SK-N-MC (cell line): ENCODE measurements at regions not wholly inside any gene's neighbourhood (a gene's known extent, or its start where the extent isn't known, plus 50 kb on each side); places are given as distances from the start of the nearest gene placed in this dataset.

Experiments used
- DNase-seq: peaks from one replicate; pipeline ENCODE4 v3.0.0-alpha.2; 2011; ENCODE audit warnings: low read depth, low spot score
- H3K27ac ChIP-seq: fragments of 200-600 bp; sonication (generic); 2 replicates; pipeline ENCODE4 v1.5.1; 2016; ENCODE audit warnings: mixed run types
- H3K36me3 ChIP-seq: fragments of 200-600 bp; sonication (generic); 2 replicates; pipeline ENCODE4 v1.6.1; 2017; ENCODE audit warnings: antibody characterized with exemption, low read length, mixed read lengths; ENCODE audit not compliant: insufficient read depth
- H3K4me3 ChIP-seq: fragments of 200-600 bp; sonication (generic); 2 replicates; pipeline ENCODE4 v1.5.1; 2016
- H3K9ac ChIP-seq: fragments of 200-600 bp; sonication (generic); 2 replicates; pipeline ENCODE4 v1.8.0; 2017; ENCODE audit warnings: mixed run types, mixed read lengths; ENCODE audit not compliant: insufficient read length
- H3K9me3 ChIP-seq: fragments of 200-600 bp; sonication (generic); 2 replicates; pipeline ENCODE4 v1.6.1; 2017; ENCODE audit warnings: low read depth, mild to moderate bottlenecking, antibody characterized with exemption, low read length, moderate library complexity, mixed read lengths
- EZH2 ChIP-seq: fragments of 200-600 bp; sonication (generic); IDR thresholded peaks from one replicate; pipeline ENCODE4 v1.6.1; 2017; ENCODE audit warnings: antibody characterized with exemption
- FOXP2 ChIP-seq: optimal IDR thresholded peaks from 2 replicates; pipeline ENCODE3; 2011; ENCODE audit warnings: mild to moderate bottlenecking, moderate library complexity; ENCODE audit not compliant: insufficient read depth; ENCODE audit errors: extremely low read length, control extremely low read depth
- POLR2AphosphoS5 ChIP-seq: IDR thresholded peaks from 2 replicates; pipeline ENCODE4 v1.6.1; 2012; ENCODE audit warnings: mild to moderate bottlenecking, low read depth, low read length, borderline replicate concordance

DNA sequence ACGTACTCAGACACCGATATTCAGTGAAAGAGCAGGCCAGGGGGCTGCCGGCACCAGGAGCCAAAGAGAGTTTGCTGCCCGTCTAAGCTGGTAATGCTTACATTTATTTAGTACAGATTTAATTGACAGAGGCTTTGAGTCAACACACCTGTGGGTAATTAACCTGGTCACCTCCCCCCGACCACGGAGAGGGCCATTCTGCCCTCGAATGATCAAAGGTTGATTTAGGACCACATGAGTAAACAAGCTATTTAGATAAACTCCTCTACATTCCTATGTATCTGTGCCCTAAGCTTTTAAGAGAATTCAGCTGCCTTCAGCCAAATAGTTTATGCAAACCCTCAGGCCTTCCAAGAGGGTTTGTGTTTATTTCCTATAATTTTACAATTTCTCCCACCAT lies 164.8 kb downstream of the IPMK start:
- H3K9me3 ChIP-seq, result no peaks in the 10 kb centered on the region
- DNase-seq, result no peak
- no peak overlapping the region for H3K4me3 ChIP-seq
- H3K9ac ChIP-seq, result no peak overlapping the region
- no peaks in the 10 kb centered on the region for H3K36me3 ChIP-seq
- TF ChIP-seq EZH2 (no peak), POLR2AphosphoS5 (no peak), FOXP2 (no peak)
- no peak overlapping the region for H3K27ac ChIP-seq

DNA sequence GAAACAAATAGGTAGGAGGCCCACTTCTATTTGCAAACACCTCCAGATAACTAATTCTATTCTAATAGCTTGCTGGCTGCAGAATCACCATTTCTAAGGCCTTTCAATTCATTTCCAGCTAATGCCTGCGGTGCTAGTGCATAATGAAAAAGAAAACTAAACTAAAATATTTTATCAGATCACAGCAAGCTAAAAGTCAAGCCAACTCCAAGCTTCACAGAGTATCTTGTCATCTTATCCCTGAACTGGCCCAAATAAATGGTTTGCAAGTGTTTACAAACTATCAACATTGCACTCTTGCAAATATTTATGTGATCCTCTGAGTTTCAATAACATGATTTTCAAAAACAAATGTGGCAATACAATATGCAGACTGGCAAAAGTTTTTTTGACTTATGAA lies 166.0 kb downstream of the IPMK start:
- TF ChIP-seq FOXP2 (no peak), POLR2AphosphoS5 (no peak), EZH2 (no peak)
- H3K9me3 ChIP-seq, result no peaks in the 10 kb centered on the region
- no peak overlapping the region for H3K4me3 ChIP-seq
- no peak overlapping the region for H3K9ac ChIP-seq
- H3K27ac ChIP-seq, result no peak overlapping the region
- no peak for DNase-seq
- no peaks in the 10 kb centered on the region for H3K36me3 ChIP-seq

DNA sequence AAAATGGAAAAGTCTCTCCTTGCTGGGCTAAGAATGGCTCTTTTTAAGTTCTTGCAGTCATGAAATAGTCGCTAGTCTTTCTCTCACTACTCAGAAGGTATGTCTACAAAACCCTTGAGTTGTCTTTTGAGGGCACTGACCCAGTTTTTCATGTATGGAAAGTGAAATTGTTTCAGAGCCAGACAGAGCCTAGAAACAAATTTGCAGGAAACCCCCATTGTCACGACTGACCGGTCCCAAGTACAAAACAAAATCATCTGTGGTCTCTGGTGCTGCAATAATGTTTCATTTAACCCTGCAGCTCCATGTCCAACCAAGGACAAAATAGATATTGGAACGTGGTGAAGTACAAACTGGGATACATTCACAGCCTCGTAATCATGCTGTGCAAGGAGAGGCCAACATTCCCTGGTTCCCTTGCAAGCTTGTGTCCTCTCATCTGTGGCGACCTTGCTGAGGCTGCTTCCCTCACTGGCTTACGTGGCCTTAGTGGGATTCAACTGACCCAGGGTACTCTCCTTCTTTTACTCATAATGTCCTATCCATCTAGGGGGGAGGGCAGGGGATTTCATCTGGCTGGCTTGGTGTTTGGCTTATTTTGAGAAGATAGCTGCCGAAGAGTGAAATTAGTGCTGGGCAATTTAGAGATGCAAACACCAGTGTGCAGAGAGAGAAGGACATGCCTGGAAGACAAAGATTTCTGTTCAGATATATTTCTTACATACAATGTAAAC lies 172.5 kb downstream of the IPMK start:
- TF ChIP-seq POLR2AphosphoS5 (no peak), EZH2 (no peak), FOXP2 (no peak)
- no peak overlapping the region for H3K27ac ChIP-seq
- no peak overlapping the region for H3K4me3 ChIP-seq
- no peaks in the 10 kb centered on the region for H3K9me3 ChIP-seq
- DNase-seq, result no peak
- no peaks in the 10 kb centered on the region for H3K36me3 ChIP-seq
- no peak overlapping the region for H3K9ac ChIP-seq

GRCh38 chr10:58091886-58092285 lies 175.8 kb downstream of the IPMK start:
- no peak for DNase-seq
- no peak overlapping the region for H3K27ac ChIP-seq
- TF ChIP-seq EZH2 (no peak), FOXP2 (no peak), POLR2AphosphoS5 (no peak)
- H3K9me3 ChIP-seq, result no peaks in the 10 kb centered on the region
- no peaks in the 10 kb centered on the region for H3K36me3 ChIP-seq
- no peak overlapping the region for H3K9ac ChIP-seq
- H3K4me3 ChIP-seq, result no peak overlapping the region

DNA sequence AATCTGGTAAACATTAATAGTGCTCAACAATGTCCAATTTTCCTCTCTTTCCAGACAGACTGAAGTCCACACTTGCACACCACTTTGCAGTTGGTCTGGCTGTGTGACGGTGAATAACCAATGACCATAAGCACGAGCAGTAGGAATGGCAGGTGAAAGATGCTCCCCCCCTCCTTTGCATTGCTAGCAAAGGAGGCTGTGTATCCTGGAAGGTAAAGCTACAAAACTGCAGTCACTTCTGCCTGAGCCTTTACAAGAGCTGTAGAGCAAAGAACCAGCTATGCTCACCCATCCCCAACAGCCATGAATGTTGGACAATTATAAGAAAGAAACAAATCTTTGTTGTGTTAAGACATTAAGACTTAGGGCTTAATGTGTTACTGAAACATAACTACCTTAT lies 178.0 kb downstream of the IPMK start:
- Histone ChIP-seq H3K9ac (no peak overlapping the region), H3K36me3 (no peaks in the 10 kb centered on the region), H3K27ac (no peak overlapping the region), H3K9me3 (no peaks in the 10 kb centered on the region), H3K4me3 (no peak overlapping the region)
- no peak for DNase-seq
- no peak for TF ChIP-seq POLR2AphosphoS5
- TF ChIP-seq EZH2, result no peak
- no peak for TF ChIP-seq FOXP2

DNA sequence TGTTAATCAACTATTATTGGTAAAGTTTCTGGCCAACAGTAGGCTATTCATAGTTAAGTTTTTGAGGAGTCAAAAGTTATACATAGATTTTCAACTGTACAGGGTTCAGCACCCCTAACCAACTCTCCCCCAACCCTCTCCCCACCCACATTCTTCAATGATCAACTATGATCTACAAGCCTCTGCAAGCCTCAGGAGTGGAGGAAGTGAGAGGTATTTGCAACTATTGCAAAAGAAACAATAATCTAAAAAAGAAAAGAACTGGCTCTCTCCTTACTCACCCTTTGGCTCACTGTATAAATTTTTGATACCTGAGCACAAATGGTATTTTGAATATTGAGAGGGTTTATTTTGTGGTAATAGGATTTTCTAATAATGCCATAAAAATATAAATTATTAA lies 179.8 kb downstream of the IPMK start:
- TF ChIP-seq EZH2 (no peak), FOXP2 (no peak), POLR2AphosphoS5 (no peak)
- no peak overlapping the region for H3K9ac ChIP-seq
- no peak for DNase-seq
- no peaks in the 10 kb centered on the region for H3K9me3 ChIP-seq
- no peak overlapping the region for H3K27ac ChIP-seq
- no peaks in the 10 kb centered on the region for H3K36me3 ChIP-seq
- H3K4me3 ChIP-seq, result no peak overlapping the region

GRCh38 chr10:58086763-58087150 lies 180.9 kb downstream of the IPMK start:
- Histone ChIP-seq H3K27ac (no peak overlapping the region), H3K4me3 (no peak overlapping the region), H3K9ac (no peak overlapping the region), H3K36me3 (no peaks in the 10 kb centered on the region), H3K9me3 (no peaks in the 10 kb centered on the region)
- DNase-seq, result no peak
- TF ChIP-seq POLR2AphosphoS5 (no peak), EZH2 (no peak), FOXP2 (no peak)

DNA sequence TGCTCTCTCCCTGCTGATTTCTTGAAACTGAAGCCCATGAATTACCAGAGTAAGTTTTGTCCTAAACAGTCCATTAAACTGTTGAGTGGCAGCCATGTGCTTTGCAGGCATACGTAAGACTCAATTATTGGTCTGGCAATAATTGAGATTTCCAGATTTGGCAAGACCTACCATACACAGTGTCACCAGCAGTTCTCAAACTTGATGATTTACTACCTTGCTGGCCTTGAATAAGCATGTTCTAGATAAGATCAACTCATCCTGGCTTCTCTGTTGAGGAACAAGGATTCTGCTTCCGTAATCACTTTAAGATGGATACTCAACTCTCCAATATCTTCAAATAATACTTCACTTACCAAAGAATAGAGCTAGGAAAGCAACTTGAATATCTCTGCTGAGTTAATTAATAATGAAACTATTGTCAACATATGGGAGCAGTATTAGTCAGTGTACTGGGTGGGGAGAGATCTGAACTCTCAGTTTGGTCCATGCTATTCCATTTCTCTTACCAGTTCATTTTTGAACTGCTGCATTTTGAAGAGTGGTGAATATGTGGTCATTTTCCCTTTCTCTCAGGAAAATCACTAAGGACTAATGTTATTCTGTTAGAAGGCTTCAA lies 181.4 kb downstream of the IPMK start:
- no peak for DNase-seq
- no peak overlapping the region for H3K9ac ChIP-seq

DNA sequence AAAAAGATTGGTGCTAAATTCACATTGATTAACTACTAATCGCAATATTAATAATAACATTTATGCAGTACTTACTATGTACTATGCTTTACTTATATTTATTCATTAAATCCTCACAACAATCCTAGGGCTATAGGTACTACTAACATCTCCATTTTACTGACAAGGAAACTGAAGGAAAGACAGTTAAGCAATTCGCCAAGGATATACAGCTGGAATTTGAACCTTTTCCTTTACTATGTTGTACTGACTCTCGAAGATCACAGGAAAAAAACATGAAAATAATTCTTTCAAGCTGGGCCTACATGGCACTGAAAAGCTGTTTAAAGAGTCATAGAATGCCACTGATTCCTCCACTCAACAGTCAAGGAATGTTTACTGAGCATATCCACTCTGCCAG lies 185.4 kb downstream of the IPMK start:
- no peak overlapping the region for H3K9ac ChIP-seq
- H3K36me3 ChIP-seq, result no peaks in the 10 kb centered on the region
- no peak for DNase-seq
- H3K4me3 ChIP-seq, result no peak overlapping the region
- TF ChIP-seq FOXP2 (no peak), POLR2AphosphoS5 (no peak), EZH2 (no peak)
- H3K9me3 ChIP-seq, result no peaks in the 10 kb centered on the region
- no peak overlapping the region for H3K27ac ChIP-seq

More for the DNA sequence above, 181.4 kb downstream of the IPMK start:
- no peaks in the 10 kb centered on the region for H3K36me3 ChIP-seq
- no peak for TF ChIP-seq FOXP2
- TF ChIP-seq POLR2AphosphoS5, result no peak
- TF ChIP-seq EZH2, result no peak
- no peak overlapping the region for H3K4me3 ChIP-seq
- no peak overlapping the region for H3K27ac ChIP-seq
- H3K9me3 ChIP-seq, result no peaks in the 10 kb centered on the region
